ENCODE measurements at regions not wholly inside any gene's neighbourhood (a gene's known extent, or its start where the extent isn't known, plus 50 kb on each side); places are given as distances from the start of the nearest gene placed in this dataset.

GRCh38 chr5:165104611-165105010, 1599.2 kb downstream of the MAT2B start:
- DNase-seq (ENCODE audit: low spot score) = no peak

- DNase-seq (ENCODE audit: low spot score) = no peak
Observed at GRCh38 chr5:165108809-165109208, 1603.4 kb downstream of the MAT2B start.

GRCh38 chr5:165119175-165119574, 1613.8 kb downstream of the MAT2B start:
- no peak for DNase-seq (ENCODE audit: low spot score)

GRCh38 chr5:165126598-165126997, 1621.2 kb downstream of the MAT2B start:
- DNase-seq (ENCODE audit: low spot score) = no peak

- DNase-seq (ENCODE audit: low spot score) = no peak
Observed at GRCh38 chr5:165127941-165128340, 1622.5 kb downstream of the MAT2B start.

- no peak for DNase-seq (ENCODE audit: low spot score)
Observed at GRCh38 chr5:165130656-165131055, 1625.2 kb downstream of the MAT2B start.

- DNase-seq (ENCODE audit: low spot score) = no peak
Observed at GRCh38 chr5:165134155-165134554, 1628.7 kb downstream of the MAT2B start.

- DNase-seq (ENCODE audit: low spot score) = no peak
Observed at GRCh38 chr5:165135565-165135964, 1630.1 kb downstream of the MAT2B start.

- DNase-seq (ENCODE audit: low spot score) = no peak
Observed at GRCh38 chr5:165137701-165138100, 1632.3 kb downstream of the MAT2B start.

GRCh38 chr5:165138236-165138635, 1632.8 kb downstream of the MAT2B start:
- no peak for DNase-seq (ENCODE audit: low spot score)

- DNase-seq (ENCODE audit: low spot score) = no peak
Observed at GRCh38 chr5:165139262-165139661, 1633.8 kb downstream of the MAT2B start.

- no peak for DNase-seq (ENCODE audit: low spot score)
Observed at GRCh38 chr5:165139721-165140120, 1634.3 kb downstream of the MAT2B start.

- DNase-seq (ENCODE audit: low spot score) = no peak
Observed at GRCh38 chr5:165143741-165144140, 1638.3 kb downstream of the MAT2B start.

GRCh38 chr5:165149431-165149830, 1644.0 kb downstream of the MAT2B start:
- no peak for DNase-seq (ENCODE audit: low spot score)

- no peak for DNase-seq (ENCODE audit: low spot score)
Observed at GRCh38 chr5:165152058-165152457, 1646.6 kb downstream of the MAT2B start.

- DNase-seq (ENCODE audit: low spot score) = no peak
Observed at GRCh38 chr5:165157219-165157618, 1651.8 kb downstream of the MAT2B start.

GRCh38 chr5:165161204-165161603, 1655.8 kb downstream of the MAT2B start:
- no peak for DNase-seq (ENCODE audit: low spot score)

- DNase-seq (ENCODE audit: low spot score) = no peak
Observed at GRCh38 chr5:165163861-165164260, 1658.4 kb downstream of the MAT2B start.

- no peak for DNase-seq (ENCODE audit: low spot score)
Observed at GRCh38 chr5:165173651-165174050, 1668.2 kb downstream of the MAT2B start.

GRCh38 chr5:165175041-165175440, 1669.6 kb downstream of the MAT2B start:
- no peak for DNase-seq (ENCODE audit: low spot score)

GRCh38 chr5:165184183-165184582, 1678.8 kb downstream of the MAT2B start:
- DNase-seq (ENCODE audit: low spot score) = no peak

GRCh38 chr5:165185716-165186115, 1680.3 kb downstream of the MAT2B start:
- no peak for DNase-seq (ENCODE audit: low spot score)

- DNase-seq (ENCODE audit: low spot score) = no peak
Observed at GRCh38 chr5:165187815-165188214, 1682.4 kb downstream of the MAT2B start.

- DNase-seq (ENCODE audit: low spot score) = no peak
Observed at GRCh38 chr5:165188556-165189175, 1683.2 kb downstream of the MAT2B start.

GRCh38 chr5:165196961-165197360, 1691.5 kb downstream of the MAT2B start:
- no peak for DNase-seq (ENCODE audit: low spot score)
